Ovary (tissue), 3 donors: ENCODE measurements at regions not wholly inside any gene's neighbourhood (a gene's known extent, or its start where the extent isn't known, plus 50 kb on each side); places are given as distances from the start of the nearest gene placed in this dataset.
"Not testable (repeated sequence)": the region's sequence is repeated elsewhere in the genome, so short reads cannot be mapped to it uniquely, and the experiment has no call there.

Source experiments
- CTCF ChIP-seq, 3 donors: fragments of 450-650 bp in 2 of 3; fragments of 200-600 bp in 1 of 3; IDR thresholded peaks; one replicate each; pipeline versions ENCODE4 v1.5.1 to v1.8.0; 2016 to 2022; ENCODE audit warnings: antibody characterized with exemption in 3 of 3, mild to moderate bottlenecking in 1 of 3
- EP300 ChIP-seq: sonication (generic); formaldehyde crosslinking; IDR thresholded peaks from one replicate; pipeline ENCODE4 v1.6.1; 2017; ENCODE audit warnings: antibody characterized with exemption
- POLR2A ChIP-seq: fragments of 450-650 bp; IDR thresholded peaks from one replicate; pipeline ENCODE4 v1.6.1; 2017; ENCODE audit warnings: antibody characterized with exemption, mild to moderate bottlenecking, moderate library complexity
- donor health status: DM: no; HTN: no; CAD: no.

DNA sequence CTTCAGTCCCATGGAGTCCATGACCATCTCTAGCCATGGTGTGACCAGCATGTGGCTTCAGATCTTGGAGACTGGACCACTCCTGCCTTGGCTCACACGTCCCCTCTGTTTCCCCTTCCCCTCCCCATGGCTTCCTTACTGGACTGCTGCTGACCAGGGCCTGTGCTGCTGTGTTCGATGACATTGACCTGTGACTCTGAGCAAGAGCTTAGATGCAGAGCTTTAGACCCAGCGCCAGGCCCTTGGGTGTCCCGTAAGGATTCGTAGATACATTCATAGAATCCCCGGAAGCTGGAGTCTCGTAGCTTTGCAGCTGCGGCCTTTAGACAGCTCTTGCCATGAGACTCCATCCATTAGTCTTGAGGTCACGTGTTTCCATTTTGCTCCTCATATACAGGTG is 96.3 kb downstream of the NPIPB11 start:
- not testable (repeated sequence) for TF ChIP-seq CTCF (IDR thresholded peaks at IDR 0.05); POLR2A; EP300
